ENCODE measurements at regions not wholly inside any gene's neighbourhood (a gene's known extent, or its start where the extent isn't known, plus 50 kb on each side); places are given as distances from the start of the nearest gene placed in this dataset.

DNA sequence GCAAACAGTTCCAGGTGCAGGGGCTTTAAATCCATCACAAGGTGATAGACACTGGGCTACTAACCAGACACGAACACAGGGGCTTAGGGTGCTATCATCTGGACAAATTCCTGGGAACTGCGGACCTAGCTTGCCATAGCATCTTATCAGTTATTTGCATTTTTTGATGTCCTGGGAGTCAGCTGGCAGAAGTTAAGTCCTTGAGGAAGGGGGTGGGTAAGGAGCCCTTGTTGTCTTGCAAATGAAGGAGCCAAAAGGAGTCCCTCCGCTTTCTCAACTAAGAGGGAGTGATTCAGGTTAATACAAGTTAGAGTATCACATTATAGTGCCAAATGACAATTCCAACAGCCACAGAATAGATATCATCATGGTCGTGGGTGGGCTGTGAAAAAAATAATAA, 108.9 kb downstream of the NPAP1 start:
- no peak for TF ChIP-seq EZH2 (IDR thresholded peaks at IDR 0.05; ENCODE audit: low read length)
- TF ChIP-seq, protein P1, sequence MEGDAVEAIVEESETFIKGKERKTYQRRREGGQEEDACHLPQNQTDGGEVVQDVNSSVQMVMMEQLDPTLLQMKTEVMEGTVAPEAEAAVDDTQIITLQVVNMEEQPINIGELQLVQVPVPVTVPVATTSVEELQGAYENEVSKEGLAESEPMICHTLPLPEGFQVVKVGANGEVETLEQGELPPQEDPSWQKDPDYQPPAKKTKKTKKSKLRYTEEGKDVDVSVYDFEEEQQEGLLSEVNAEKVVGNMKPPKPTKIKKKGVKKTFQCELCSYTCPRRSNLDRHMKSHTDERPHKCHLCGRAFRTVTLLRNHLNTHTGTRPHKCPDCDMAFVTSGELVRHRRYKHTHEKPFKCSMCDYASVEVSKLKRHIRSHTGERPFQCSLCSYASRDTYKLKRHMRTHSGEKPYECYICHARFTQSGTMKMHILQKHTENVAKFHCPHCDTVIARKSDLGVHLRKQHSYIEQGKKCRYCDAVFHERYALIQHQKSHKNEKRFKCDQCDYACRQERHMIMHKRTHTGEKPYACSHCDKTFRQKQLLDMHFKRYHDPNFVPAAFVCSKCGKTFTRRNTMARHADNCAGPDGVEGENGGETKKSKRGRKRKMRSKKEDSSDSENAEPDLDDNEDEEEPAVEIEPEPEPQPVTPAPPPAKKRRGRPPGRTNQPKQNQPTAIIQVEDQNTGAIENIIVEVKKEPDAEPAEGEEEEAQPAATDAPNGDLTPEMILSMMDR (optimal IDR thresholded peaks at IDR 0.05 in 1 of 3, IDR thresholded peaks at IDR 0.05 in 1 of 3, conservative IDR thresholded peaks at IDR 0.05 in 1 of 3; ENCODE audit: extremely low read depth in 1 of 3, insufficient read depth in 2 of 3, low read length in 3 of 3): no peak
